H1 (cell line): ENCODE measurements at regions not wholly inside any gene's neighbourhood (a gene's known extent, or its start where the extent isn't known, plus 50 kb on each side); places are given as distances from the start of the nearest gene placed in this dataset.

Experiments used
- CTCF ChIA-PET: fragments of 300-600 bp; sonication (Branson Sonifier 250); formaldehyde crosslinking; loops from one replicate; lab custom pipeline; 2021; ENCODE audit not compliant: partially characterized antibody; lab: Charles Lee
- POLR2A ChIA-PET: fragments of 300-600 bp; sonication (Branson Sonifier 250); formaldehyde crosslinking; loops from one replicate; lab custom pipeline; 2021; ENCODE audit warnings: inconsistent platforms; ENCODE audit not compliant: partially characterized antibody; lab: Charles Lee
- DNase-seq, 2 experiments: peaks; one replicate each; pipeline versions ENCODE4 v3.0.0 to v3.0.0-alpha.2; 2010 to 2022; ENCODE audit warnings: low spot score in 2 of 2, low read depth in 1 of 2, mixed read lengths in 1 of 2
- FAIRE-seq: peaks from 2 replicates; lab custom pipeline; 2011; peaks lifted over from hg19 to GRCh38; lab: Jason Lieb, UNC
- H2AFZ ChIP-seq: 2 replicates; pipeline ENCODE4 v1.8.1; 2012; ENCODE audit warnings: low read length, inconsistent platforms
- H2AK5ac ChIP-seq: 2 replicates; pipeline ENCODE4 v1.6.1; 2013; ENCODE audit warnings: low read depth, low read length
- H2BK120ac ChIP-seq: replicated peaks from 2 replicates; pipeline ENCODE3; 2013; ENCODE audit warnings: low read depth, low read length, inconsistent platforms
- H2BK12ac ChIP-seq: 2 replicates; pipeline ENCODE4 v1.6.1; 2013; ENCODE audit warnings: low read depth, low read length
- H2BK15ac ChIP-seq: 2 replicates; pipeline ENCODE4 v1.6.1; 2013; ENCODE audit warnings: low read length
- H2BK20ac ChIP-seq: 2 replicates; pipeline ENCODE4 v1.6.1; 2013; ENCODE audit warnings: low read length
- H2BK5ac ChIP-seq: 2 replicates; pipeline ENCODE4 v1.6.1; 2013; ENCODE audit warnings: low read depth, low read length
- H3K14ac ChIP-seq: 2 replicates; pipeline ENCODE4 v1.6.1; 2013; ENCODE audit warnings: inconsistent platforms; ENCODE audit not compliant: insufficient read length
- H3K18ac ChIP-seq: 2 replicates; pipeline ENCODE4 v1.6.1; 2013; ENCODE audit warnings: low read length; ENCODE audit errors: extremely low read depth
- H3K23ac ChIP-seq: 2 replicates; pipeline ENCODE4 v1.6.1; 2013; ENCODE audit warnings: inconsistent platforms; ENCODE audit not compliant: insufficient read length
- H3K23me2 ChIP-seq: 2 replicates; pipeline ENCODE4 v1.6.1; 2013; ENCODE audit warnings: low read depth, low read length
- H3K27ac ChIP-seq: 2 replicates; pipeline ENCODE4 v1.6.1; 2011; ENCODE audit warnings: low read depth, low read length, inconsistent platforms
- H3K27me3 ChIP-seq, 4 experiments: replicated peaks in 1 of 4; 1 replicate in 1 of 4; 2 replicates in 3 of 4; pipeline versions ENCODE4 v1.6.1 to v1.8.1; 2011 to 2013; ENCODE audit warnings: low read length in 3 of 4, mild to moderate bottlenecking in 3 of 4, inconsistent platforms in 2 of 4, mixed read lengths in 2 of 4, moderate library complexity in 1 of 4; ENCODE audit not compliant: control insufficient read depth in 3 of 4, insufficient read depth in 3 of 4; ENCODE audit errors: extremely low read depth in 1 of 4
- H3K36me3 ChIP-seq, 4 experiments: 2 replicates each; pipeline versions ENCODE4 v1.6.1 to v1.8.1; 2011 to 2013; ENCODE audit warnings: mild to moderate bottlenecking in 4 of 4, low read length in 3 of 4, moderate library complexity in 2 of 4, control low read depth in 1 of 4, inconsistent platforms in 1 of 4; ENCODE audit not compliant: insufficient read depth in 4 of 4, control insufficient read depth in 2 of 4
- H3K4ac ChIP-seq: replicated peaks from 2 replicates; pipeline ENCODE3; 2013; ENCODE audit warnings: low read length, low read depth, mixed read lengths, inconsistent platforms; ENCODE audit not compliant: insufficient read length
- H3K4me1 ChIP-seq, 4 experiments: replicated peaks in 1 of 4; 1 replicate in 1 of 4; 2 replicates in 3 of 4; pipeline versions ENCODE4 v1.6.1 to v1.8.1; 2011 to 2013; ENCODE audit warnings: low read length in 3 of 4, inconsistent platforms in 2 of 4, mixed read lengths in 1 of 4; ENCODE audit not compliant: insufficient read depth in 4 of 4, control insufficient read depth in 3 of 4
- H3K4me2 ChIP-seq, 2 experiments: 2 replicates each; pipeline versions ENCODE4 v1.6.1 to v1.8.1; 2011 to 2013; ENCODE audit warnings: low read depth in 2 of 2, low read length in 2 of 2, control low read depth in 1 of 2, inconsistent platforms in 1 of 2, mild to moderate bottlenecking in 1 of 2; ENCODE audit not compliant: insufficient read depth in 1 of 2
- H3K4me3 ChIP-seq, 4 experiments: fragments of 200-600, 300-600 bp in 1 of 4; sonication (generic), shearing (Covaris generic), sonication (Bioruptor Twin) in 1 of 4; 2 replicates each; pipeline versions ENCODE4 v1.5.1 to v1.8.1; 2011 to 2016; ENCODE audit warnings: low read length in 4 of 4, low read depth in 3 of 4, control low read depth in 2 of 4, inconsistent platforms in 2 of 4, mild to moderate bottlenecking in 2 of 4, mixed read lengths in 1 of 4, moderate library complexity in 1 of 4; ENCODE audit not compliant: insufficient read depth in 2 of 4; ENCODE audit errors: extremely low read depth in 1 of 4
- H3K56ac ChIP-seq: replicated peaks from 2 replicates; pipeline ENCODE3; 2013; ENCODE audit warnings: low read depth, mild to moderate bottlenecking, mixed read lengths, low read length, inconsistent platforms; ENCODE audit not compliant: insufficient read length
- H3K79me1 ChIP-seq: 2 replicates; pipeline ENCODE4 v1.6.1; 2013; ENCODE audit warnings: low read depth, low read length, control low read depth
- H3K79me2 ChIP-seq, 2 experiments: 2 replicates each; pipeline versions ENCODE4 v1.6.1 to v1.8.1; 2012 to 2013; ENCODE audit warnings: low read length in 2 of 2, mild to moderate bottlenecking in 2 of 2, inconsistent platforms in 1 of 2; ENCODE audit not compliant: insufficient read depth in 2 of 2, control insufficient read depth in 1 of 2
- H3K9ac ChIP-seq, 4 experiments: replicated peaks in 1 of 4; 1 replicate in 1 of 4; 2 replicates in 3 of 4; pipeline versions ENCODE4 v1.6.1 to v1.8.1; 2011 to 2013; ENCODE audit warnings: low read depth in 3 of 4, low read length in 3 of 4, control low read depth in 2 of 4, mild to moderate bottlenecking in 2 of 4, moderate library complexity in 2 of 4, inconsistent platforms in 1 of 4; ENCODE audit errors: extremely low read depth in 1 of 4
- H3K9me3 ChIP-seq, 2 experiments: 2 replicates each; pipeline versions ENCODE4 v1.6.1 to v1.8.1; 2012 to 2013; ENCODE audit warnings: mild to moderate bottlenecking in 2 of 2, moderate library complexity in 2 of 2, control low read depth in 1 of 2, inconsistent platforms in 1 of 2, low read depth in 1 of 2, low read length in 1 of 2, mixed read lengths in 1 of 2; ENCODE audit not compliant: insufficient read depth in 2 of 2
- H4K20me1 ChIP-seq, 2 experiments: replicated peaks in 1 of 2; 2 replicates each; pipeline versions ENCODE3 to v1.8.1; 2011 to 2013; ENCODE audit warnings: inconsistent platforms in 2 of 2, low read length in 2 of 2, mild to moderate bottlenecking in 1 of 2; ENCODE audit not compliant: insufficient read depth in 2 of 2, control insufficient read depth in 1 of 2
- H4K5ac ChIP-seq: 2 replicates; pipeline ENCODE4 v1.6.1; 2013; ENCODE audit warnings: low read length, low read depth, mixed read lengths, inconsistent platforms; ENCODE audit not compliant: insufficient read length
- H4K8ac ChIP-seq: 2 replicates; pipeline ENCODE4 v1.8.0; 2013; ENCODE audit warnings: mild to moderate bottlenecking, moderate library complexity, low read length, inconsistent platforms; ENCODE audit not compliant: insufficient read depth; ENCODE audit errors: extremely low read depth
- H4K91ac ChIP-seq: replicated peaks from 2 replicates; pipeline ENCODE3; 2013; ENCODE audit warnings: low read length, mixed read lengths, inconsistent platforms; ENCODE audit not compliant: insufficient read length
- KDM1A ChIP-seq: fragments of 200-600, 300-600 bp; sonication (generic); IDR thresholded peaks from 2 replicates; pipeline ENCODE4 v1.7.1; 2016; ENCODE audit warnings: mild to moderate bottlenecking, low read length, borderline replicate concordance
- KDM4A ChIP-seq: IDR thresholded peaks from one replicate; pipeline ENCODE4 v1.7.1; 2012; ENCODE audit warnings: low read depth, mild to moderate bottlenecking, moderate library complexity, low read length, inconsistent platforms; ENCODE audit not compliant: severe bottlenecking
- NANOG ChIP-seq: IDR thresholded peaks from 2 replicates; pipeline ENCODE4 v1.6.1; 2011; ENCODE audit warnings: low read length, low read depth, mild to moderate bottlenecking, inconsistent platforms; ENCODE audit not compliant: insufficient read depth, poor library complexity, severe bottlenecking
- POLR2AphosphoS5 ChIP-seq: IDR thresholded peaks from 2 replicates; pipeline ENCODE4 v1.6.1; 2011; ENCODE audit warnings: low read depth, low read length
- POU5F1 ChIP-seq: IDR thresholded peaks from 2 replicates; pipeline ENCODE4 v1.6.1; 2011; ENCODE audit warnings: low read depth, mild to moderate bottlenecking, low read length, moderate library complexity
- RBBP5 ChIP-seq: IDR thresholded peaks from 2 replicates; pipeline ENCODE4 v1.7.1; 2012; ENCODE audit warnings: low read depth, mild to moderate bottlenecking, inconsistent platforms, low read length, moderate library complexity, borderline replicate concordance
- RFX5 ChIP-seq: IDR thresholded peaks from 2 replicates; pipeline ENCODE4 v1.6.1; 2011; ENCODE audit warnings: low read depth, low read length, improper control_type of control experiment, borderline replicate concordance
- SIN3A ChIP-seq, 2 experiments: IDR thresholded peaks in 1 of 2; conservative IDR thresholded peaks in 1 of 2; 2 replicates each; pipeline ENCODE4 v1.6.1; 2011 to 2012; ENCODE audit warnings: low read length in 2 of 2, improper control_type of control experiment in 1 of 2, low read depth in 1 of 2, mild to moderate bottlenecking in 1 of 2
- SIX5 ChIP-seq: IDR thresholded peaks from 2 replicates; pipeline ENCODE4 v1.6.1; 2011; ENCODE audit warnings: mild to moderate bottlenecking, low read depth, low read length
- SP1 ChIP-seq: IDR thresholded peaks from 2 replicates; pipeline ENCODE4 v1.6.1; 2011; ENCODE audit warnings: low read depth, low read length
- TCF12 ChIP-seq: IDR thresholded peaks from 2 replicates; pipeline ENCODE4 v1.6.1; 2011; ENCODE audit warnings: low read depth, mild to moderate bottlenecking, low read length
- YY1 ChIP-seq: IDR thresholded peaks from 2 replicates; pipeline ENCODE4 v1.6.1; 2011; ENCODE audit warnings: low read depth, mild to moderate bottlenecking, low read length
- ZNF274 ChIP-seq: IDR thresholded peaks from 2 replicates; pipeline ENCODE4 v1.7.0; 2012; ENCODE audit warnings: low read length, borderline replicate concordance; ENCODE audit errors: extremely low read depth
- WGBS, 2 experiments: shearing (Covaris generic) in 1 of 2; methylation state at CpG; one replicate each; pipeline versions ENCODE4 v1.1.6 to v1.1.7; 2013 to 2015; ENCODE audit warnings: low lambda C conversion rate in 2 of 2, mixed read lengths in 2 of 2, inconsistent platforms in 1 of 2, low coverage in 1 of 2, missing lambda C conversion rate in 1 of 2; ENCODE audit not compliant: insufficient replicate concordance in 2 of 2, insufficient coverage in 1 of 2, insufficient read length in 1 of 2; ENCODE audit errors: extremely low coverage in 1 of 2, missing lambda C conversion rate in 1 of 2; 5-methylcytosine and 5-hydroxymethylcytosine counted together
- TF ChIP-seq, protein P1 (sequence below): IDR thresholded peaks from 2 replicates; pipeline ENCODE4 v1.6.1; 2011; ENCODE audit warnings: low read depth, mild to moderate bottlenecking, low read length; ENCODE audit not compliant: insufficient read depth

DNA sequence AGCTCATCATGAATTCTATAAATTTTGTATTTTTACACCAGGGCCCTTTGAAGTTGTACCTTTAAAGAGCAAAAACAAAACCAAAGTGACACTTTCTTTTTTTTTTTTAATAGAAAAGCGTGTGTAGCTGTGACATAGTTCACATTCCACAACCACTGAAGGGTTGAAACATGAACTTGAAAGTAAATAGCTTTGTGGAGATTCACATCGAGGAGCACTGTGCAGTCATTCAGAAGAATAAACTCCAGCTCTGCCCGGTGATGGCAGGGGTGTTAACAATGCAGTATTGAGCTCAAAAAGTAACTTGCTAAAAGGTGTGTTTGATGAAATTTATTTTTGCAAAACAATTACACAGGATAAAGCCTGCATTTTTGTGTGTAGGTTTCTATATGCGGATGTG, 1166.2 kb downstream of the TBC1D22A start:
- Histone ChIP-seq H3K9me3 (peaks cover 53 to 74% of the 10 kb centered on the region in 2 experiments), H3K27me3 (no peaks in the 10 kb centered on the region; a peak in 1 of 7 replicates), H2BK120ac (no peak overlapping the region), H3K9ac (no peak overlapping the region), H2BK15ac (no peak overlapping the region), H3K27ac (no peak overlapping the region), H3K14ac (no peak overlapping the region), H4K8ac (no peak overlapping the region), H4K5ac (no peak overlapping the region), H2BK20ac (no peak overlapping the region), H3K4me1 (no peaks in the 10 kb centered on the region), H2AFZ (no peak overlapping the region), H3K79me2 (no peaks in the 10 kb centered on the region), H3K23ac (no peak overlapping the region), H4K91ac (no peak overlapping the region), H3K79me1 (no peaks in the 10 kb centered on the region), H3K23me2 (no peaks in the 10 kb centered on the region), H2BK5ac (no peak overlapping the region), H3K4me3 (no peak overlapping the region), H3K36me3 (no peaks in the 10 kb centered on the region; a peak in 1 of 8 replicates), H3K56ac (no peak overlapping the region), H4K20me1 (no peaks in the 10 kb centered on the region), H3K18ac (no peak overlapping the region), H2AK5ac (no peak overlapping the region), H3K4ac (no peak overlapping the region), H2BK12ac (no peak overlapping the region), H3K4me2 (no peak overlapping the region)
- CTCF ChIA-PET: no interaction called here
- FAIRE-seq (no peak), DNase-seq (no peak)
- WGBS, 2 experiments: 76% methylated on average over 4 of the region's 4 CpGs; no CpG with 5 or more reads in 1 of the 2 experiments
- POLR2A ChIA-PET: interaction anchor here (0.7 kb wide), 1 partner anchor 20 kb away, joined by 5 read pairs; no protein-coding TSS in a partner anchor
- TF ChIP-seq RFX5 (no peak), SIN3A (conservative IDR thresholded peaks at IDR 0.05 in 1 of 2, IDR thresholded peaks at IDR 0.05 in 1 of 2; ENCODE audit: low read depth in 1 of 2, low read length in 2 of 2) (no peak), SIX5 (no peak), KDM1A (no peak), YY1 (no peak), SP1 (no peak), POU5F1 (no peak), ZNF274 (no peak), POLR2AphosphoS5 (no peak), NANOG (no peak), TCF12 (no peak), RBBP5 (no peak), KDM4A (no peak)
- TF ChIP-seq, protein P1, sequence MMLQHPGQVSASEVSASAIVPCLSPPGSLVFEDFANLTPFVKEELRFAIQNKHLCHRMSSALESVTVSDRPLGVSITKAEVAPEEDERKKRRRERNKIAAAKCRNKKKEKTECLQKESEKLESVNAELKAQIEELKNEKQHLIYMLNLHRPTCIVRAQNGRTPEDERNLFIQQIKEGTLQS: no peak
